SKM-1 (cell line): ENCODE measurements at regions not wholly inside any gene's neighbourhood (a gene's known extent, or its start where the extent isn't known, plus 50 kb on each side); places are given as distances from the start of the nearest gene placed in this dataset.
"Not testable (repeated sequence)": the region's sequence is repeated elsewhere in the genome, so short reads cannot be mapped to it uniquely, and the experiment has no call there.

Source experiments
- DNase-seq: peaks from one replicate; lab custom pipeline; 2025; ENCODE audit not compliant: unreplicated experiment; lab: John Stamatoyannopoulos, UW

- DNase-seq, result no peak
Measured at GRCh38 chr13:44051918-44052675, 172.4 kb downstream of the LACC1 start.

- no peak for DNase-seq
Measured at GRCh38 chr13:44052780-44053184, 173.1 kb downstream of the LACC1 start.

- DNase-seq, result no peak
Measured at GRCh38 chr13:44053208-44053607, 173.5 kb downstream of the LACC1 start.

GRCh38 chr13:44054525-44054924, 174.8 kb downstream of the LACC1 start:
- DNase-seq, result no peak

- DNase-seq, result not testable (repeated sequence)
Measured at GRCh38 chr13:44055681-44056080, 176.0 kb downstream of the LACC1 start.

GRCh38 chr13:44058067-44058466, 178.4 kb downstream of the LACC1 start:
- no peak for DNase-seq

- no peak for DNase-seq
Measured at GRCh38 chr13:44058624-44059215, 179.0 kb downstream of the LACC1 start.

- no peak for DNase-seq
Measured at GRCh38 chr13:44061876-44062275, 182.2 kb downstream of the LACC1 start.

DNA sequence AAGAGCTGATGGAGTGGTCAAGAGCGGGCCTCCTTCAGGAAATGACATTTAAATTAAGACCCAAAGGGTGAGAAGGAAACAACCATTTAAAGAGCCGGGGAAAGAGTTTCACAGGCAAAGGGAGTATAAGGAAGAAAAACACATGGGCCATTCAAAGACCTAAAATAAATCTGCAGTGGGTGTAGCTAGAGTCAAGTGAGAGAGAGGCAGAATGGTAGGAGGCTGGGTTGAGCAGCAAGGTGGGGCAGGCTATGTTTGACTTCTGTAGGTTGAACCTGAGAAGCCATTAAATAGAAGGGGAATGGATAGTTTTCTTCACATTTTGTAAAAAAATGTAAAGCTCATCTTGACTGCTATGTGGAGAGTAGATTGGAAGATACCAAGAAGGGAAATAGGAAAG, 183.8 kb downstream of the LACC1 start:
- no peak for DNase-seq

DNA sequence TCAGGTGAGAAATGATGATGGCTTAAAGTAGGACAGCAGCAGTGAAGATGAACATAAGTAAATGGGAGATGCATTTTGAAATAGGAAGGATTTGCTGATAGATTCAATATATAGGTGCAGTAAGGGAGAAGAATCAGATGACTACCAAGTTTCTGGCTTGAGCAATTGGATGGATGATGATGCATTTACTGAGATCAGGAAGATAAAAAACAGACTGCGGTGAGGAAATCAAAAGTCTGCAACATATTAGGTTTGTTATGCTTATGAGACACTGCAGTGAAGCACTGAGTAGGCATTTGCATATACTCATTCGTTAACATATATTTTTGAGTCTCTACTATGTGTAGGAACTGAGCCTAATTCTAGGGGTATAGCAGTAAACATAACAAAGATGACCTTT, 184.2 kb downstream of the LACC1 start:
- no peak for DNase-seq

DNA sequence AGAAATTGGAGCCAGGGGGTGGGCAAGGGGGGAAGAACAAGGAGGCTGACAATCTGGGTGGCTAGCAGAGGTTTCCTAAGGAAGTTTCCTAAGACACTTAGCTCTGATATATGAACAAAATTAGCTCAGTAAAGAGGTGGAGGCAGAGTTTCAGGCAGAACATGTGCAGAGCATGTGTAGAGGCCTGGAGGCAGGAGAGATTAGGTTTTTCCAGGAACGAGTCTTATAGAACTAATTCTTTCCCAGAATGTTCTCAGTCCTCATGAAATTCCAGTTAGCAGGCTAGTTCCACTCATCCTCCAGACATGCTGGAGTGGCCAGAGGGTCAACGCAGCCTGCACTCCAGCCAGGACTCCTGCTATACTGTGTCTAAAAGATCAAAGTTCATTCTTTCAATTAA, 184.7 kb downstream of the LACC1 start:
- no peak for DNase-seq

GRCh38 chr13:44068169-44068568, 188.5 kb downstream of the LACC1 start:
- no peak for DNase-seq

GRCh38 chr13:44068737-44069136, 189.0 kb downstream of the LACC1 start:
- DNase-seq, result no peak

- no peak for DNase-seq
Measured at GRCh38 chr13:44072536-44072935, 192.8 kb downstream of the LACC1 start.

DNA sequence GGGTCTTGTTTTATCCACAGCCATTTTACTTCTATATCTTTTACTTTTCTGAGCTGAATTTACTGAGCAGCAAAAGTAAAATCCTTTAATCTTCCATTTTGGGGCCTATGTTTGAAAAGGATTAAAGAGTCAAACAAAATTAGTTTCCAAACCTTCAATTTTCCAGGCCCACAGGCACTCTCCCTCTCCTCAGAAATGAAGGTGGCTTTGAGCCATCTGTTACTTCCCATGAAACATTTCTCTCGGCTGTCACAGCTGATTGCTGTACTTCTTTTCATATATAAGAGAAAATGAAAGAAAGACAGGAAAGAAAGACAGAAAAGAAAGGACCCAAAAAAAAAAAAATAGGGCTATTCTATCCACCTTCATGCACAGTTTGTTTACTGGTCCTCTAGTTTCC, 194.9 kb downstream of the LACC1 start:
- no peak for DNase-seq

DNA sequence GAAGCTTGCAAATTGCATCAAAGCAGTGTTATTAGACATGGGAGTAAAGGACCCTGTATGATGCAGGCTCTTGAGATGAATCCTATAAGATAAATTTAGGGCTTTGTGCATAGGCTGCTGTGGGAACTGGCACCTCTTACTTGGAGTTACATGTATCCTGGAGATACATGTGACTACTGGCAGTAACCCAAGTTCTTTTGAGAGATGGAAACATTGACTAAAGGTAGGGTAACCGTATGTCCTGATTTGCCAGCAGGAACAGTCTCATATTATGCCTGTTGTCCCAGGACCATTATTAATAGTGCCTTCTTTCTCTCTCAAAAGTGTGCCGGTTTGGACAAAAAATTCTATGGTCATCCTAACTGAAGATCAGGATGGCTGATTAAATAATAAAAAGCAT, 195.4 kb downstream of the LACC1 start:
- no peak for DNase-seq

GRCh38 chr13:44078806-44079376, 199.2 kb downstream of the LACC1 start:
- no peak for DNase-seq

DNA sequence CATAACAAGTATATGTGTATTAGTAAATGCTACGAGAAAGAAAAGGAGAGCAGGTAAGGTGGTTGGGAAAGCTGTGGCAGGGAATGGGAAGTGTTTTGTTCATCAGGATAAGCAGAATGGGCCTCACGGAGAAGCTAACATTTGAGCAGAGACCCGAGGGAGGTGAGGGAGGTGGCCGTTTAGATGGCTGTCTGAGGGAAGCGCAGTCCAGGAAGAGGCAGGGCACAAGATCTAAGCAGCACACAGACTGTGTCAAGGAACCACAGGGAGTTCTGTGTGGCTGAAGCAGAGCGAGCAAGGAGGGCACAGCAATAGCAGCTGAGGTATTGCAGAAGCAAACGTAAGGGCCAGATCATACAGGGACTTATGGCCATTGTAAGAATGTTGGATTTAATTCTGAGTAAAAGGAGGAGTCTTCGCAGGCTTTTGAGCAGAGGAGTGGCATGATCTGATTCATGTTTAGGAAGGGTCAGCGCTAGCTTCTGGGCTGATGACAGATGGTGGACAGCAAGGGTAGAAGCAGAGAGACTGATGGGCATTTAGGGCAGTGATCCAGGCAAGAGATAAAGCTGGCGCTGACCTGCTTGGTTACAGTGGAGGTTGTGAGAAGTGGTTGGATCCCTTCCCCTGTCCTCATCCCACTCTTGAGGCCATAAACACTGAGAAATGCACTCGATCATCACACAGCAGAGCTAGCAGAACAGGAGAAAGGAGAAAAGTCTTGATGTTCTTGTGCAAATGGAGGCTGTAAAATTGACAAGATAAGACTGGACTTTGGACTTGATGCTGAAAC, 199.9 kb downstream of the LACC1 start:
- no peak for DNase-seq

GRCh38 chr13:44084146-44084545, 204.4 kb downstream of the LACC1 start:
- DNase-seq, result no peak

DNA sequence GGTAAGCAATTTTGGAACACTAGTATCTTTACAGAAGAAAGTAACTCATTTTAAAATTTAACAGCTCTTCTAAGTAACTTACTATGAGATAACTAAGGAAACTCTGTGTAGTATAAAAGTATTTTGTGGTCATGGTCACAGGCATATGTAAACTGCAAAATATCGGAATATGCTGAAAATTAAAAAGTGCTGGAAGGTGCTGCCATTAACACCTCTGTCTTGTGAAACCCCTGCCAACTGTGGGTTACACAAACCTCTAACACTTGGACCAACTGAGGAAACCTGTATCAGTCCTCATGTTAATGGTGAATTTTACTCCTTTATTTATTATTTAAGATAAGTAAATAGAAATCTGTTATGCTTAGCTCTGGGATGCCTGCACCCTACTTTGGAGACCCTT, 206.7 kb downstream of the LACC1 start:
- DNase-seq, result no peak

- no peak for DNase-seq
Measured at GRCh38 chr13:44088411-44088810, 208.7 kb downstream of the LACC1 start.

GRCh38 chr13:44088991-44089413, 209.3 kb downstream of the LACC1 start:
- DNase-seq, result no peak
